ENCODE measurements at regions not wholly inside any gene's neighbourhood (a gene's known extent, or its start where the extent isn't known, plus 50 kb on each side); places are given as distances from the start of the nearest gene placed in this dataset.

DNA sequence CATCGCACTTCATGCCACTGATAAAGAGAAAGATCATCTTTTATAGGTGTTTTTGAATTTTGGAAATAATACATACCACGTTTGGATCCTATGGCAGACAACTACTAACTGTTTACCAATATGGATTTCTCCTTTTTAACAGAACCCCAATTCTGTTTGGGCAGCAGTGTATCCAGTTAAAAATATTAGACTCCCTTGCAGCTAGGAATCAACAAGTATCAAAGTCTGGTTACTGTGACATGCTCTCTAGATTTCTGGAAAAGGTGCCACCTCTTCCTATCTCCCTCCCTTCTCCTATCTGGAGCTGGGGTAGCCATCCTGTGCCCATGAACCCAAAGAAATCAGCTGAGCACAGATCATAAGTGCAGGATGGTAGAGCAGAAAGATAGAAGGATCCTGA, 54.1 kb upstream of the DTNBP1 start:
- TF ChIP-seq, protein P1, sequence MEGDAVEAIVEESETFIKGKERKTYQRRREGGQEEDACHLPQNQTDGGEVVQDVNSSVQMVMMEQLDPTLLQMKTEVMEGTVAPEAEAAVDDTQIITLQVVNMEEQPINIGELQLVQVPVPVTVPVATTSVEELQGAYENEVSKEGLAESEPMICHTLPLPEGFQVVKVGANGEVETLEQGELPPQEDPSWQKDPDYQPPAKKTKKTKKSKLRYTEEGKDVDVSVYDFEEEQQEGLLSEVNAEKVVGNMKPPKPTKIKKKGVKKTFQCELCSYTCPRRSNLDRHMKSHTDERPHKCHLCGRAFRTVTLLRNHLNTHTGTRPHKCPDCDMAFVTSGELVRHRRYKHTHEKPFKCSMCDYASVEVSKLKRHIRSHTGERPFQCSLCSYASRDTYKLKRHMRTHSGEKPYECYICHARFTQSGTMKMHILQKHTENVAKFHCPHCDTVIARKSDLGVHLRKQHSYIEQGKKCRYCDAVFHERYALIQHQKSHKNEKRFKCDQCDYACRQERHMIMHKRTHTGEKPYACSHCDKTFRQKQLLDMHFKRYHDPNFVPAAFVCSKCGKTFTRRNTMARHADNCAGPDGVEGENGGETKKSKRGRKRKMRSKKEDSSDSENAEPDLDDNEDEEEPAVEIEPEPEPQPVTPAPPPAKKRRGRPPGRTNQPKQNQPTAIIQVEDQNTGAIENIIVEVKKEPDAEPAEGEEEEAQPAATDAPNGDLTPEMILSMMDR (conservative IDR thresholded peaks at IDR 0.05), result no peak
- Mint-ChIP-seq H3K4me1 (peaks cover 3 to 6% of the 10 kb centered on the region in 2 experiments; a peak in 2 of 4 replicates), H3K27me3 (ENCODE audit: low read depth) (no peaks in the 10 kb centered on the region), H3K9me3 (peaks cover 17 to 22% of the 10 kb centered on the region in 2 experiments), H3K27ac (no peak overlapping the region; a peak in 1 of 7 replicates), H3K4me3 (no peak overlapping the region), H3K36me3 (ENCODE audit: insufficient read depth in 1 of 3, low read depth in 3 of 3) (peaks cover 2 to 19% (median 10%) of the 10 kb centered on the region in 3 experiments)
- no peaks in the 10 kb centered on the region for H3K79me2 ChIP-seq (ENCODE audit: insufficient read depth, low read length)
- no peaks in the 10 kb centered on the region for H3K9me3 ChIP-seq (ENCODE audit: control insufficient read depth, low read depth, low read length)
- H3K79me1 ChIP-seq (ENCODE audit: insufficient read depth, low read depth, low read length, poor library complexity, severe bottlenecking), result no peaks in the 10 kb centered on the region
- H2BK5ac ChIP-seq (ENCODE audit: insufficient read length, low read length), result no peak overlapping the region
- H3K4me1 ChIP-seq (ENCODE audit: insufficient read depth, low read length), result no peaks in the 10 kb centered on the region
- H3K56ac ChIP-seq (ENCODE audit: insufficient read length, low read depth, low read length), result no peak overlapping the region
- no peak overlapping the region for H3K4me2 ChIP-seq (ENCODE audit: insufficient read depth, insufficient read length, low read length)
- H2AK5ac ChIP-seq (ENCODE audit: insufficient read length, low read length), result no peak overlapping the region
- no peak overlapping the region for H4K8ac ChIP-seq (replicated peaks; ENCODE audit: insufficient read length, low read depth, low read length)
- no CpG with 5 or more reads among the region's 2 CpGs for WGBS (ENCODE audit: extremely low coverage, insufficient read length, low lambda C conversion rate)
- H3T11ph ChIP-seq (ENCODE audit: low read length), result no peak overlapping the region
- no peak overlapping the region for H3K14ac ChIP-seq (ENCODE audit: insufficient read depth, low read length)
- no peak overlapping the region for H2AFZ ChIP-seq (ENCODE audit: low read length)
- no peak for DNase-seq
- no peak overlapping the region for H3K27ac ChIP-seq (ENCODE audit: insufficient read length, low read depth, low read length)
- H2BK15ac ChIP-seq (ENCODE audit: low read depth, low read length), result no peak overlapping the region
- no peak overlapping the region for H4K5ac ChIP-seq (ENCODE audit: insufficient read length, low read depth, low read length)
- H3K18ac ChIP-seq (ENCODE audit: insufficient read length, low read depth, low read length), result no peak overlapping the region
- no peaks in the 10 kb centered on the region for H3K23me2 ChIP-seq (ENCODE audit: insufficient read length, low read depth, low read length, poor library complexity, severe bottlenecking)
- H2BK20ac ChIP-seq (ENCODE audit: low read depth, low read length, poor library complexity, severe bottlenecking), result no peak overlapping the region
- no peaks in the 10 kb centered on the region for H3K27me3 ChIP-seq (ENCODE audit: insufficient read depth, low read length)
- H2BK120ac ChIP-seq (ENCODE audit: low read depth, low read length, poor library complexity, severe bottlenecking), result no peak overlapping the region
- H4K91ac ChIP-seq (ENCODE audit: insufficient read length, low read depth, low read length), result no peak overlapping the region
- no peak overlapping the region for H3K23ac ChIP-seq (ENCODE audit: insufficient read length, low read depth, low read length)
- H2BK12ac ChIP-seq (ENCODE audit: insufficient read length, low read depth, low read length), result no peak overlapping the region
- H4K20me1 ChIP-seq (ENCODE audit: control insufficient read depth, insufficient read depth, insufficient read length), result no peaks in the 10 kb centered on the region
- H3K9ac ChIP-seq (ENCODE audit: extremely low read depth, insufficient read length, low read length), result no peak overlapping the region
- H3K4ac ChIP-seq (ENCODE audit: low read depth, low read length), result no peak overlapping the region
